Neutrophil (primary cell): ENCODE measurements at regions not wholly inside any gene's neighbourhood (a gene's known extent, or its start where the extent isn't known, plus 50 kb on each side); places are given as distances from the start of the nearest gene placed in this dataset.

Source experiments
- H3K27ac ChIP-seq: fragments of 200-600 bp; sonication (generic); 2 replicates; pipeline ENCODE4 v1.5.1; 2016; ENCODE audit warnings: mild to moderate bottlenecking, moderate library complexity
- H3K27me3 ChIP-seq: fragments of 200-600 bp; sonication (generic); 2 replicates; pipeline ENCODE4 v1.6.0; 2016; ENCODE audit warnings: mild to moderate bottlenecking
- H3K36me3 ChIP-seq: fragments of 200-600 bp; sonication (generic); 2 replicates; pipeline ENCODE4 v1.5.1; 2017
- H3K4me1 ChIP-seq, 2 experiments: fragments of 200-600 bp in 1 of 2; sonication (generic) in 1 of 2; 1 replicate in 1 of 2; 2 replicates in 1 of 2; pipeline versions ENCODE4 v1.5.1 to v1.6.1; 2013 to 2016; ENCODE audit warnings: low read depth in 1 of 2, low read length in 1 of 2, mild to moderate bottlenecking in 1 of 2, moderate library complexity in 1 of 2; ENCODE audit not compliant: control insufficient read depth in 1 of 2, insufficient read depth in 1 of 2
- H3K4me3 ChIP-seq, 2 experiments: fragments of 200-600 bp in 1 of 2; sonication (generic) in 1 of 2; 1 replicate in 1 of 2; 2 replicates in 1 of 2; pipeline ENCODE4 v1.5.1; 2013 to 2016; ENCODE audit warnings: low read depth in 1 of 2, low read length in 1 of 2, mild to moderate bottlenecking in 1 of 2, moderate library complexity in 1 of 2
- H3K9me3 ChIP-seq: fragments of 200-600 bp; sonication (generic); 2 replicates; pipeline ENCODE4 v1.5.1; 2016
- TF ChIP-seq, protein P1 (sequence below): fragments of 200-600 bp; sonication (generic); IDR thresholded peaks from 2 replicates; pipeline ENCODE4 v1.5.1; 2016; ENCODE audit warnings: antibody characterized with exemption

GRCh38 chr1:14377386-14377785 lies 221.1 kb upstream of the KAZN start:
- H3K9me3 ChIP-seq: no peaks in the 10 kb centered on the region
- no peak overlapping the region for H3K4me3 ChIP-seq
- H3K27ac ChIP-seq: no peak overlapping the region
- TF ChIP-seq, protein P1, sequence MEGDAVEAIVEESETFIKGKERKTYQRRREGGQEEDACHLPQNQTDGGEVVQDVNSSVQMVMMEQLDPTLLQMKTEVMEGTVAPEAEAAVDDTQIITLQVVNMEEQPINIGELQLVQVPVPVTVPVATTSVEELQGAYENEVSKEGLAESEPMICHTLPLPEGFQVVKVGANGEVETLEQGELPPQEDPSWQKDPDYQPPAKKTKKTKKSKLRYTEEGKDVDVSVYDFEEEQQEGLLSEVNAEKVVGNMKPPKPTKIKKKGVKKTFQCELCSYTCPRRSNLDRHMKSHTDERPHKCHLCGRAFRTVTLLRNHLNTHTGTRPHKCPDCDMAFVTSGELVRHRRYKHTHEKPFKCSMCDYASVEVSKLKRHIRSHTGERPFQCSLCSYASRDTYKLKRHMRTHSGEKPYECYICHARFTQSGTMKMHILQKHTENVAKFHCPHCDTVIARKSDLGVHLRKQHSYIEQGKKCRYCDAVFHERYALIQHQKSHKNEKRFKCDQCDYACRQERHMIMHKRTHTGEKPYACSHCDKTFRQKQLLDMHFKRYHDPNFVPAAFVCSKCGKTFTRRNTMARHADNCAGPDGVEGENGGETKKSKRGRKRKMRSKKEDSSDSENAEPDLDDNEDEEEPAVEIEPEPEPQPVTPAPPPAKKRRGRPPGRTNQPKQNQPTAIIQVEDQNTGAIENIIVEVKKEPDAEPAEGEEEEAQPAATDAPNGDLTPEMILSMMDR: no peak
- no peaks in the 10 kb centered on the region for H3K27me3 ChIP-seq
- H3K36me3 ChIP-seq: no peaks in the 10 kb centered on the region
- no peaks in the 10 kb centered on the region for H3K4me1 ChIP-seq

DNA sequence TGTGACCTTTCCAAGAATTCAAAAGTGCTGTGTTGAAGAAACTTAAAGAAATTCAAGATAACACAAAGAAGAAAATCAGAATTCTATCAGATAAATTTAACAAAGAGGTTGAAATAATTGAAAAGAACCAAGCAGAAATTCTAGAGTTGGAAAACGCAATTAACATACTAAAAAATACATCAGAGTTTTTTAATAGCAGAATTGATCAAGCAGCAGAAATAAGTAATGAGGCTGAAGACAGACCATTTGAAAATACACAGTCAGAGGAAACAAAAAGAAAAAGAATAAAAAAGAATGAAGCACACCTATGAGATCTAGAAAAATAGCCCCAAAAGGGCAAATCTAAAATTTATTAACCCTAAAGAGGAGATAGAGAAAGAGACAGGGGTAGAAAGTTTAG lies 218.1 kb upstream of the KAZN start:
- H3K36me3 ChIP-seq: no peaks in the 10 kb centered on the region
- no peaks in the 10 kb centered on the region for H3K27me3 ChIP-seq
- H3K4me3 ChIP-seq: no peak overlapping the region
- no peaks in the 10 kb centered on the region for H3K9me3 ChIP-seq
- H3K27ac ChIP-seq: no peak overlapping the region
- no peaks in the 10 kb centered on the region for H3K4me1 ChIP-seq
- TF ChIP-seq, protein P1: no peak

GRCh38 chr1:14390816-14391215 lies 207.7 kb upstream of the KAZN start:
- Histone ChIP-seq H3K27ac (no peak overlapping the region), H3K27me3 (no peaks in the 10 kb centered on the region), H3K4me1 (no peaks in the 10 kb centered on the region), H3K36me3 (no peaks in the 10 kb centered on the region), H3K4me3 (no peak overlapping the region), H3K9me3 (no peaks in the 10 kb centered on the region)
- TF ChIP-seq, protein P1: no peak

DNA sequence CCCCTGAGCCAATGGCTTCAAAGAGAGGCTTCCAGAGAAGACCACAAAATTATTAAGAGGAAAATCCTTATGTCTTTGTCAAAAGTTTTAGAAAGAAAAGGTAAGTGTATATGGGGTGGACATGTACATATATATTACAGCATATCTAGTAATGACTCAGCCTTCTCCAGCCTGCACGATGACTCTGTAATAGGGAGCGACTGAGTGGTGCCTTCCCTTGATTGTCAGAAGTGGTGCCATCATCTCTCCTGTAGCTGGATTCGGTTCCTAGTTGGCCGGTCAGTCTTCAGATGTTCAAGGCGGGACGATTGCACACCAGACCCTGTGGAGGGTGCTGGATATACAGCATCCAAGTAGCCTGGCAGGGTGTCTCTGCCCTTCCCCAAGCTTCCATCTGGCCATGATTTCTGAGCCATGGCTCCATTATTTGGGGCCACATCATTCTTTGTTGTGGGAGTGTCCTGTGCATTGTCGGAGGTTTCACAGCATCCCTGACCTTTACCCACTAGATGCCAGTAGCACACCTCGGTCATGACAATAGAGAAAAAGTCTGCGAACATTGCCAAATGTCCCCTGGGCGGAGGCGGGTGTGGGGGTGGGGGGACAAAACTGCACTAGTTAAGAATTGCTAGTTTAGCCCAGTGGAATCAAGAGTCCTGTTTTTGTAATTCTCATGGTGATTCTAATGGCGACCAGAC lies 206.2 kb upstream of the KAZN start:
- no peaks in the 10 kb centered on the region for H3K9me3 ChIP-seq
- TF ChIP-seq, protein P1: no peak
- no peaks in the 10 kb centered on the region for H3K36me3 ChIP-seq
- no peak overlapping the region for H3K4me3 ChIP-seq
- H3K27ac ChIP-seq: no peak overlapping the region
- H3K27me3 ChIP-seq: no peaks in the 10 kb centered on the region
- no peaks in the 10 kb centered on the region for H3K4me1 ChIP-seq

DNA sequence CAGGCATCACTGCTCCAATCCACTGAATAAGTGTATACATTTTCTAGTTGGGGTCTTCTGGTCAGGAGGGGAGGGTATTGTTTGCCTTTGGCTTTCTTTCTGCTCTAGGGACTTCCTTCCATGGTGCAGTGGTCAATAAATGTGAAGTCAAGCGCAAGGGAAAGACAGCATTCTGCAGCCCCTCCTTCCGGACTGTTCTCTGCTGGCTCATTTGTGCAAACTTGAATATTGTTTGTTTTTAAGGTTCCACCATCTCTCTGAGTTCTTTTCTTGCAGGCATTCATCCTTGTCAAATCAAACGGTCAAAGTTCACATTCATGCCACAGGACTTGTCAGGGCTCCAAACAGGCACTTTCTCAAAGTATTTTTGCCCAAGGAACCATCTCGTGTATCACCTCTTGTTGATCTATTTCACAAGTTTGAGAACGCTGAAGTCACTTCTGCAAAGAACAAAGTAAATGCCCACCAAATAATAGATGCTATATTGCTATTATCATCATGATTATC lies 205.6 kb upstream of the KAZN start:
- TF ChIP-seq, protein P1: no peak
- Histone ChIP-seq H3K4me3 (no peak overlapping the region), H3K4me1 (no peaks in the 10 kb centered on the region)

More for the DNA sequence above, 205.6 kb upstream of the KAZN start:
- Histone ChIP-seq H3K27ac (no peak overlapping the region), H3K36me3 (no peaks in the 10 kb centered on the region), H3K9me3 (no peaks in the 10 kb centered on the region), H3K27me3 (no peaks in the 10 kb centered on the region)
